GM19467 (cell line): ENCODE measurements at regions not wholly inside any gene's neighbourhood (a gene's known extent, or its start where the extent isn't known, plus 50 kb on each side); places are given as distances from the start of the nearest gene placed in this dataset.

Experiments
- ATAC-seq: cut with Tn5 transposase; IDR thresholded peaks from one replicate; pipeline ENCODE4 v1.9.1; 2021; ENCODE audit warnings: mild to moderate bottlenecking, moderate library complexity; ENCODE audit not compliant: unreplicated experiment

GRCh38 chr12:24116548-24116947 lies 167.1 kb upstream of the SOX5 start:
- no peak for ATAC-seq

DNA sequence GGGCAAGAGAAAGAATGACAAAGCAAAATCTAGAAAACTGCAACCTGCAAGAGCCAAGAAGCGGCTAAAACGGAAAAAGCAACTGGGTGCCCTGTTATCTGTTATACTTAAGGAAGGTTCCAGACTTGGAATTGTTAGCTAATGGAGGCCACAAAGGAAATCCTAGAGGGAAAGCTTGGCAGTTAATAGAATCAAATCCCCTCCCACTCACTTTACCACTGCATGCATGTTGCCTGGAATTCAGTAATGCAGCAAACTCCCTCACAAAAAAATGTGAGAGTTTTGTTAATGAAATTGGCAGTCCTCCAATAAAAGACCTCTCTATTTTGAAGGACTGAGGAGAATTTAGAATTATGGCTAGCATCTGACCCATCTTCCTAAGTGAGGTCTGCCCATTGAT lies 164.2 kb upstream of the SOX5 start:
- ATAC-seq: no peak

DNA sequence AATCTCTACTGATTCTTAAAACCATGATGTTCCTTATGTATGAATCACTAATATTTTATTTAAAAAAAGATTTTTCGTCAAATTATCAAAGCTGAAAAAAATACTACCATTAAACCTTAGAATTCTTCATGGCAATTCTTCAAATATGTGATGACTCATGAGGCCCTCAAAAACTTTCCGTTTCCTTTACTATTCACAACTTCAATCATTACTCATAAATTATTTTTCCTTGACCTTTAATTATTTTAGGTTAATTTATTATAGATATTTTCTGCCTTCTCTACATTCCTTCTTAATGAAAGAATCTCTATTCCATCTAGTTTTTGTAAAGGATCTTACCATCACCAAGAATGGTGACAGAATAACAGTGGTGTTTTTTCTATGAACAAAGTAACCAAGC lies 162.1 kb upstream of the SOX5 start:
- ATAC-seq: no peak

GRCh38 chr12:24111086-24111485 lies 161.6 kb upstream of the SOX5 start:
- no peak for ATAC-seq

DNA sequence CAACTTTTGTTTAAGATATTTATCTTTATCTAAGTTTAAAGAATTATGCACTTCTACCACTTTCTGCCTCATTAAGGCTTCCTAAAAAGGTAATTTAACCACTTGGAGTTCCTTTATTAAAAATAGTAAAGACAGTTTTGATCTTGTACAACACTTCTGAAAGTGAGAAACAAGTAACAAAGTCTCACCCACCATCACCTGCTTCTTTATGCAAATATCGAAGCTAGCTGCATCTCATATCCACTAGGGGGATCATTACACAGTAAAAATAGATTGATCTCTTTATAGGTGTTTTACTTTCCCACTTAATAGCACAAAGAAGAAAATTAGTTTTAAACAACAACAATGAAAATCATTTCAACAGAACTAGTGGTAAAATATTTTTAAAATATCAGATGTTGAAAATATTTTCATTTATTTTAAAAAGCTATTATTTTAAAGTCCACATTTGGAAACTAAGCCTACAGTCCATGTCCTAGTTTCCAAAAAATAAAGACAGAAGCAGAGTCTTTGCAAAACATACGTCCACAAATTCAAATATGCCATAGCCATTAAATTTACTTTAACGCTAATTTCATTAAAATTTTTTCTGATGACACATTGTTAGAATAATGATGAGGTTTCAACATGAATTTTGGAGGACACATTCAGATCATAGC lies 160.0 kb upstream of the SOX5 start:
- peak; percentile 80 for ATAC-seq

DNA sequence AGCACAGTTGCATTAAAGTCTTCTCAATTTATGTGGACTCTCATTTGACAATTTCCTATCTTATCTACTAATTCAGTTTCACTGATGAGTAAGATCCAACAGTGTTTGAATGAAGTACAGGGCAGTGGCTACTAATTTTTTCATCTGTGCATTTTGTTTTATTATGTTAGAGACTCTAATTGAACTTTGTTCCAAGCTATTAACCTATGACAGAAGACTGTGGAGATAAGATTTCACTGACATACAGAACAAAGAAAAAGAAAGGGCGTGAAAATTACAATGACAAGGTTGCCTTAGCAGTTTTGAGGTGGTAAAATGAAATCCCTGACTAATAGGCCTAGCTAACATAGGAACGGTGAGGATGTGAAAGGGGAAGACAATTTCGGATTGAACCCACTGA lies 153.2 kb upstream of the SOX5 start:
- ATAC-seq: no peak

DNA sequence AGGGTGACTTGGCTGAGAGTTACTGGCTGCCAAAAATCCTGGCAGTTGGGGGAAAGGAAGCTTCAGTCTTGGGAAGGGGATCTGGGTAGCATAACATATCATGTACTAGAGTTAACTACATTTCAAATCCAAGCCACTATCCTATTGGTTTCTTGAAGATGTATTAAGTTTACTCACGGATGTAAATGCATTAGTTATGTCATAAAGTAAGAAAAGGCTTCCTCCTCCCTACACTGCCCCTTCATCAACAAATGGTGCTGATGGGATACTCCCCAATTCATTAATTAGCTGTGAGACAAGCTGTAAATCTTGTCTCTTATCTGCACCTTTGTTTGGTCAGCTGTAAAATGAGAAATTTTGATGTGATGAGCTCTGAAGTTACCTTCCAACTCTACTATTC lies 150.1 kb upstream of the SOX5 start:
- no peak for ATAC-seq

DNA sequence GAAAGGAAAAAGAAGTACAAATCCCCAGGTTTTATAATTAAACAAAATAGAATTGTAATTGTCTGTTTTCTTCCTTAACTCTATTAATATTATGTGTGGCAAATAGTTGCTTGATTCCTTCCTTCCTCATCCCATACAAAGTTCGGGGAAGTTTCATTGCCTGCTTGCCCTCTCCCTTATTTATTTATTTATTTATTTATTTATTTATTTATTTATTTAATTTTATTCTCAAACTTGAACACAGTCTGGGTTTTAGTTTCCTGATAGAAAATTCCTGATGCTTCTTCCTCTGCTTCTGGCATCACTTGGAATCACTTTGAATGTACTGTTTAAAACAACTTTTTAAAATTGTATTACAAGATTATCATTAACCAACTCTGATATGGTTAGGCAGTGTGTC lies 145.8 kb upstream of the SOX5 start:
- ATAC-seq: no peak

DNA sequence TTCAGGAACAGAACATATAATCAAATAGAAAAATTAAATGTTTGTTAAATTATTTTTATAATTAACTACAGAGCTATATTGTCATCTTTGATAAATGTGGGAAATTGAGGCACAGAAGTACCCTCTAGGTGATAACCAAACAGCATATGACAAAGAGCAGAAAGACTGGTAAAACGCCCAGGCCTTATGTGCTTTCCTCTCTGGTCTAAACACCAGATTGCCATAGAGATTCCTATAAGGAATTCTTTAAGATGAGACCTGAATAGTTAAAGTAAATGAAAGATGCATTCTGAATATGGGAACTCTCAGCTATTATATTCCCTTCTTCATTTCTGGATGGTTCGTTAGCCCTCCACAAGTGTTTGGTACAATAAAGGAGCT lies 140.0 kb upstream of the SOX5 start:
- no peak for ATAC-seq

DNA sequence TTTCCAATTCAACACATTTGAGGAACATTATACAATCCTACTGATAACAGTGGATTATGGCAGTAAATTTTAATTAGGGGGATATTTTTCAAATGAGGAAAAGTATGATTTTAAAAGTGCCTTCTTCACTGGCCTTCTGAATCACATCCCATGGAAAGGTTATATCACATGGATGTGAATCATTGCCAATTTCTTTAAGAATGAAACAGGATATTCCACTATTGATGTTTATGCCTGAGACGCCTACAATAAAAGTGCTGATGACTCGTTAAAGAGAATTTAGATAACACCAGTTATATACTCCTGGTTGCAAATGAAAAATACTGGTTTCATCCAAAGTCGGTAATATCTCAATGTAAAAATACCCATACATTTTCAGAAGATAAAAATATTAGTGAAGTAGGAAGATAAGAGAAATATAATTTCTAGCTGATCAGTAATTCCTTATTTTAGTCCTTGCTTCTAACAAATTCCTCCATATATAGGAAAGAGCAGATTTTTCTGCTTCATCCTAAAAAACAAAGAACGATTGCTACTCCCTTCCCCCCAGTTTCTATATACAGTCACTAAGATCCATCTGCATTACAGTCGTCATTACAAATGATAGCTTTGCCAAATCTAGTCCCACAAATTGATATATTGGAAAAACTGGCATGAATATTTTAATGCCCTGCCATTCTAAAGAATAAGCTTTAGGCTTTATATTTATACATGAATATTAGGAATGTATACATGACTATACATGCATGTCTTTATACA lies 139.5 kb upstream of the SOX5 start:
- ATAC-seq: no peak

GRCh38 chr12:24087294-24087693 lies 137.8 kb upstream of the SOX5 start:
- ATAC-seq: no peak

DNA sequence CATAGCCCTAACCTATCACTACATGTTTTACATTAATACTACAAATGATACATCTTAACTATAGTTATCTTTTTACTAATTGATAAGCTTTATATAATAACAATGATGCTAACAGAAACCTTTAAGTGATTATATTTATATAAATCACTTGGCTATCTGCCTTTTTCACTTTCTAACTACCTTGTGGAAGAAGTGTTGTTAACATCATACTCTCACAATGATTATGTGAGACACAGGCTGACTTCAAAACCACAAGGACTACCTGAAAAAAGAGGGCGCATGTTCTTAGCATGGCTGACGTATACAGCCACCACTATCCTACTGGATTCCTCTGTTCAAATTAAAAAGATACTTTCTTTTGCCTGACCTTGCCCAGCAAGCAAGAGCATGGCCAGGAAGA lies 135.3 kb upstream of the SOX5 start:
- no peak for ATAC-seq

DNA sequence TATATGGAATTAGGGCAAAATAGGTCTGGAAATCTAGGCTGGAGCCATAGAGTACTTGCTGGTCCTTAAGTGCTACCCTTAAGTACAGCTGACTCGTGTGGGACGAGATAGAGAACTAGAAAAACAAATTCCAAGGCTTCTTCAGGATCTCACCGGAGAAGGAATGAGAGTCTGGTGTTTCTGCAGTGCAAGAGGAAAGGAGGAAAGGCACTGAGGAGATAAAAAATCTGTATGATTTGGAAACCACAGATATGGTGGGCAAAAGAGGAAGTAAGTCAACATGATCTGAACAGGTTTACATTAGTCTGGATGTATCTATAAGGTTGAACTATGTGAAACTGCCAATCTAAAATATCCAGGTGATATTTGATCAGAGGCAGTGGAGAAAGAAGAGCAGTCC lies 134.4 kb upstream of the SOX5 start:
- ATAC-seq: no peak

DNA sequence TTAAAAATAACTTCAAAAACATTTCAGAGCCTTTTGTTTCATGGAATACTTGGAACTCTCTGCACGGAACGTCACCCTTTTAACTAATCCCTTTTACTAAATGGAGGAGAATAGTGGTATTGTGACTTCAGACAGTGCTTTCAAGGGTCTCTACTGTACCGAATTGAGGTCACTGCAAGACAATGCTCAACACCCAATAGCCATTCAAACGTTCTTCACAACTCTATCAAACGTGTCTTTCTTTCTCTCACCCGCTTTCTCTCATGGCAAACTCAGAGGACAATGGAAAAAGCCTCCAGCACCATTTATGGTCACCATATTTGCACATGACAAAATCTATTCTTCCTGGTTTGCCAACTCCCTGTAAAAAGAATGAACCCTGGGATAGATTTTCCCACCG lies 132.1 kb upstream of the SOX5 start:
- no peak for ATAC-seq

- ATAC-seq: no peak
Measured at GRCh38 chr12:24081092-24081529, 131.6 kb upstream of the SOX5 start.

GRCh38 chr12:24080465-24080864 lies 131.0 kb upstream of the SOX5 start:
- ATAC-seq: no peak

- ATAC-seq: no peak
Measured at GRCh38 chr12:24079083-24079482, 129.6 kb upstream of the SOX5 start.

GRCh38 chr12:24078318-24078765 lies 128.9 kb upstream of the SOX5 start:
- no peak for ATAC-seq

GRCh38 chr12:24077161-24077560 lies 127.7 kb upstream of the SOX5 start:
- ATAC-seq: no peak

DNA sequence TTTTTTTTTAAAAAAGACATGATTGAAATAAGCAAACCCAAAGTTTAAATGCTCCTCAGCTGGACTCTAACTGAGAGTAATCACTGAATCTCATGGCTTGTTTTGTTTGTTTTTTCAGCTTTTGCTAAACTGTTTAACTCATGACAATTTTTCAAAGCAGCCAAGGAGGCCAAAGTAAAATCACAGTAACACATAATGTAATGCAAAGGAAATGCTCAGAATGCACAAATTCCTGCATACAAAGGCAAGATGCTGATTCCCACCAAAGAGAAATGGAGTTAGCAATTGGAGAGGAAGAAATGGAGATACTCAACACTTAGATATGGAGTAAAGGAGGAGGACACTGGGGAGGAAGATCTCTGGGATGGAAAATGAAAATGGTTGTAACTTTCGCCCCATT lies 126.2 kb upstream of the SOX5 start:
- ATAC-seq: no peak

DNA sequence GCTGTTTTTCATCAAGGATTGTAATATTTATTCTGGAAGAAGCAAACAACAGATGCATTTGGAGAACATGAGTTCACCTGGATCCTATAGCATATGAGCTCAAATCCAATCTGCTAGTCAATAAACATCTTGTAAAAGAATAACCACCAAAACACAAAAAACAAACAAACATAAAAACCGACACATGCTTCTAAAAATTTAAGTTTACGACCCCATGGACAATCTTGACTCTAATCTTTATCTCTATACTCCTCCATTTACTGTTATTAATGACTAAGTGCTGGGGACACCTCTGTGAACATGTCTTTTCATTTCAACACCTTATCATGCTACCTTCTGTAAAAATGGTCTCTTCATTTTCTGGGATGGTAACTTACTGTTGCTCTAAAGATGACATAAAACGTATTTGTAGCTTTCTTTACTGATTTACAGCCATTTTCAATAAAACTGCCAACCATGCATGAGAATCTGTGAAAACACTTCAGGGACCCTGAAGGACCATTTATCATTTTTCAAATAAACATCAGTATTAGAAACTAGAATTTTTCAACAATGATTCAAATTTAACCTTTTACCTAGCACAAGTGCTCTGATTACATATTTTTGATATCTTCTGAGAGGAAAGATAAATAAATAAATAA lies 123.8 kb upstream of the SOX5 start:
- no peak for ATAC-seq

GRCh38 chr12:24072302-24072701 lies 122.8 kb upstream of the SOX5 start:
- ATAC-seq: no peak
